ENCODE measurements at regions not wholly inside any gene's neighbourhood (a gene's known extent, or its start where the extent isn't known, plus 50 kb on each side); places are given as distances from the start of the nearest gene placed in this dataset.
A peak's percentile ranks its signal among the peaks of the same experiment; 100 is the strongest.

DNA sequence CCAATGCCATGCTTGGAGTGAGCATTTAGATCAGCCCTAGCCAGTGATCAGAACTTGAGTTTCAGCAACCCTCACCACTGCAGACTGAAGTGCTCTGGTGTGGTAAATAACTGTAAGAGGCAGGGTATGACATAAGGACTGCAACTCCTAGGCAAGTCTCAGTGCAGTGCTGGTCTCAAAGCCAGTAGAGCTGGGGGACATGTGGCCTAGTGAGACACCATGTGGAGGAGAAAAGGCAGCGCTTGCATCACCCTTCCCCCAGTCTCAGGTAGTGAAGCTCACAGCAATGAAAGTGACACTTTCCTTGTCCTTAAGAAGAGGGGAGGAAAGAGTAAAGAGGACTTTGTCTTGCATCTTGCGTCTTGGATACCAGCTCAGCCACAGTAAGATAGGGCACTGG, 386.8 kb upstream of the POT1 start (continued):
- TF ChIP-seq, protein P1, sequence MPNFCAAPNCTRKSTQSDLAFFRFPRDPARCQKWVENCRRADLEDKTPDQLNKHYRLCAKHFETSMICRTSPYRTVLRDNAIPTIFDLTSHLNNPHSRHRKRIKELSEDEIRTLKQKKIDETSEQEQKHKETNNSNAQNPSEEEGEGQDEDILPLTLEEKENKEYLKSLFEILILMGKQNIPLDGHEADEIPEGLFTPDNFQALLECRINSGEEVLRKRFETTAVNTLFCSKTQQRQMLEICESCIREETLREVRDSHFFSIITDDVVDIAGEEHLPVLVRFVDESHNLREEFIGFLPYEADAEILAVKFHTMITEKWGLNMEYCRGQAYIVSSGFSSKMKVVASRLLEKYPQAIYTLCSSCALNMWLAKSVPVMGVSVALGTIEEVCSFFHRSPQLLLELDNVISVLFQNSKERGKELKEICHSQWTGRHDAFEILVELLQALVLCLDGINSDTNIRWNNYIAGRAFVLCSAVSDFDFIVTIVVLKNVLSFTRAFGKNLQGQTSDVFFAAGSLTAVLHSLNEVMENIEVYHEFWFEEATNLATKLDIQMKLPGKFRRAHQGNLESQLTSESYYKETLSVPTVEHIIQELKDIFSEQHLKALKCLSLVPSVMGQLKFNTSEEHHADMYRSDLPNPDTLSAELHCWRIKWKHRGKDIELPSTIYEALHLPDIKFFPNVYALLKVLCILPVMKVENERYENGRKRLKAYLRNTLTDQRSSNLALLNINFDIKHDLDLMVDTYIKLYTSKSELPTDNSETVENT (CRISPR knock-in tag; IDR thresholded peaks at IDR 0.05): no peak
- TF ChIP-seq CREM (IDR thresholded peaks at IDR 0.05; ENCODE audit: low read depth) (no peak), TGIF2 (CRISPR knock-in tag; IDR thresholded peaks at IDR 0.05) (no peak), ASH1L (IDR thresholded peaks at IDR 0.05; ENCODE audit: borderline replicate concordance, low read depth, partially characterized antibody) (no peak), NR2F6 (CRISPR knock-in tag; IDR thresholded peaks at IDR 0.05) (no peak), BCOR (IDR thresholded peaks at IDR 0.05) (no peak), ZNF3 (CRISPR knock-in tag; IDR thresholded peaks at IDR 0.05) (no peak), ZNF197 (CRISPR knock-in tag; IDR thresholded peaks at IDR 0.05; ENCODE audit: low read depth) (no peak), BDP1 (IDR thresholded peaks at IDR 0.05; ENCODE audit: insufficient read depth, insufficient read length) (no peak), MED1 (CRISPR knock-in tag; IDR thresholded peaks at IDR 0.05; ENCODE audit: borderline replicate concordance) (no peak), CTBP1 (IDR thresholded peaks at IDR 0.05; ENCODE audit: borderline replicate concordance) (no peak), RB1 (IDR thresholded peaks at IDR 0.05; ENCODE audit: low read depth) (peak; percentile 24; the same call in 1 of the 2 replicates)
